OCI-LY7 (cell line): ENCODE measurements at regions not wholly inside any gene's neighbourhood (a gene's known extent, or its start where the extent isn't known, plus 50 kb on each side); places are given as distances from the start of the nearest gene placed in this dataset.

ENCODE experiments used
- BruUV-seq: library from RNA; stranded (reverse); fragments of 400-500 nt; replicated peaks from 2 replicates; lab custom pipeline; 2021; lab: Mats Ljungman, UMichigan
- CTCF ChIA-PET: fragments of 300-600 bp; sonication (Branson Sonifier 250); formaldehyde crosslinking; loops from one replicate; lab custom pipeline; 2022; ENCODE audit warnings: antibody characterized with exemption; ENCODE audit not compliant: unreplicated experiment; lab: Charles Lee
- POLR2A ChIA-PET: fragments of 300-600 bp; sonication (Branson Sonifier 250); formaldehyde crosslinking; loops from one replicate; lab custom pipeline; 2022; ENCODE audit warnings: antibody characterized with exemption; lab: Charles Lee
- DNase-seq: peaks from one replicate; pipeline ENCODE4 v3.0.0-alpha.2; 2015; ENCODE audit warnings: low spot score
- H2AFZ ChIP-seq: fragments of 200-600 bp; sonication (generic), shearing (Covaris generic); 2 replicates; pipeline ENCODE4 v1.6.1; 2014; ENCODE audit warnings: mild to moderate bottlenecking, antibody characterized with exemption, low read length, moderate library complexity
- H3K27ac ChIP-seq: fragments of 200-600 bp; sonication (generic); 2 replicates; pipeline ENCODE4 v1.5.1; 2014; ENCODE audit warnings: mixed run types, low read depth, mild to moderate bottlenecking, moderate library complexity, low read length, inconsistent platforms; ENCODE audit not compliant: poor library complexity, severe bottlenecking
- H3K36me3 ChIP-seq: fragments of 200-600 bp; sonication (generic); 2 replicates; pipeline ENCODE4 v1.6.1; 2014; ENCODE audit warnings: mild to moderate bottlenecking, antibody characterized with exemption, low read length, moderate library complexity, mixed read lengths; ENCODE audit not compliant: insufficient read depth
- H3K4me1 ChIP-seq: fragments of 200-600 bp; sonication (generic); 2 replicates; pipeline ENCODE4 v1.5.1; 2014; ENCODE audit warnings: mild to moderate bottlenecking, low read length; ENCODE audit not compliant: insufficient read depth, poor library complexity, severe bottlenecking
- H3K4me2 ChIP-seq: fragments of 200-600 bp; sonication (generic); 2 replicates; pipeline ENCODE4 v1.6.1; 2014; ENCODE audit warnings: mild to moderate bottlenecking, low read length
- H3K4me3 ChIP-seq: fragments of 200-600 bp; sonication (generic); 2 replicates; pipeline ENCODE4 v1.5.1; 2014; ENCODE audit warnings: mild to moderate bottlenecking, low read depth, low read length; ENCODE audit not compliant: poor library complexity, severe bottlenecking
- H3K79me2 ChIP-seq: fragments of 200-600 bp; sonication (generic); 2 replicates; pipeline ENCODE4 v1.6.1; 2016; ENCODE audit warnings: low read depth, mild to moderate bottlenecking, low read length, moderate library complexity, mixed read lengths; ENCODE audit not compliant: insufficient read depth
- H3K9me2 ChIP-seq: fragments of 200-600 bp; sonication (generic); 2 replicates; pipeline ENCODE4 v1.6.1; 2016; ENCODE audit warnings: mild to moderate bottlenecking, low read length, mixed read lengths; ENCODE audit not compliant: insufficient read depth
- H3K9me3 ChIP-seq: fragments of 200-600 bp; sonication (generic); 2 replicates; pipeline ENCODE4 v1.6.1; 2014; ENCODE audit warnings: mild to moderate bottlenecking, mixed run types, low read length, mixed read lengths
- H4K20me1 ChIP-seq: fragments of 200-600 bp; sonication (generic); 2 replicates; pipeline ENCODE4 v1.6.1; 2014; ENCODE audit warnings: mild to moderate bottlenecking, antibody characterized with exemption, low read length, moderate library complexity, mixed read lengths; ENCODE audit not compliant: insufficient read depth
- CTCF ChIP-seq: fragments of 200-600 bp; sonication (generic); conservative IDR thresholded peaks from 2 replicates; pipeline ENCODE4 v1.5.1; 2014; ENCODE audit warnings: mild to moderate bottlenecking, antibody characterized with exemption, low read length, moderate library complexity, mixed read lengths
- EZH2phosphoT487 ChIP-seq: fragments of 200-600 bp; sonication (generic); IDR thresholded peaks from 2 replicates; pipeline ENCODE4 v1.6.1; 2018; ENCODE audit warnings: low read depth, borderline replicate concordance, mild to moderate bottlenecking, mixed run types, antibody characterized with exemption, low read length, moderate library complexity, mixed read lengths
- intact Hi-C: fragments of 100-400 bp; cut with micrococcal nuclease; formaldehyde crosslinking; loops from one replicate; pipeline ENCODE4 v1.10.0; 2022; ENCODE audit not compliant: unreplicated experiment

- Histone ChIP-seq H3K27ac (no peak overlapping the region), H3K36me3 (no peaks in the 10 kb centered on the region), H4K20me1 (no peaks in the 10 kb centered on the region), H3K4me1 (no peaks in the 10 kb centered on the region), H3K9me2 (no peaks in the 10 kb centered on the region), H3K4me2 (no peak overlapping the region), H3K4me3 (no peak overlapping the region), H3K79me2 (no peaks in the 10 kb centered on the region), H3K9me3 (no peaks in the 10 kb centered on the region), H2AFZ (no peak overlapping the region)
- DNase-seq = no peak
- no TSS peak for BruUV-seq
- ChIA-PET CTCF (no interaction called here), POLR2A (interaction anchor here (0.5 kb wide), 3 partner anchors 134 to 432 kb away, joined by 3 to 4 read pairs (median 3); no protein-coding TSS in a partner anchor)
- TF ChIP-seq CTCF (no peak), EZH2phosphoT487 (no peak)
- intact Hi-C loops = no loop called here
Observed at GRCh38 chr3:193939527-193939926, 196.4 kb upstream of the HES1 start.

GRCh38 chr3:193940526-193940925, 195.4 kb upstream of the HES1 start:
- BruUV-seq = no TSS peak
- Histone ChIP-seq H3K9me2 (no peaks in the 10 kb centered on the region), H3K79me2 (no peaks in the 10 kb centered on the region), H3K27ac (no peak overlapping the region), H4K20me1 (no peaks in the 10 kb centered on the region), H3K36me3 (no peaks in the 10 kb centered on the region), H3K9me3 (no peaks in the 10 kb centered on the region), H2AFZ (no peak overlapping the region), H3K4me2 (no peak overlapping the region), H3K4me1 (no peaks in the 10 kb centered on the region), H3K4me3 (no peak overlapping the region)
- TF ChIP-seq EZH2phosphoT487 (no peak), CTCF (no peak)
- ChIA-PET CTCF (interaction anchor here (0.6 kb wide), 1 partner anchor 197 kb away, joined by 4 read pairs; no protein-coding TSS in a partner anchor), POLR2A (no interaction called here)
- intact Hi-C loops = no loop called here
- DNase-seq = no peak

GRCh38 chr3:193941486-193941885, 194.5 kb upstream of the HES1 start:
- H3K9me2 ChIP-seq = no peaks in the 10 kb centered on the region
- H3K9me3 ChIP-seq = no peaks in the 10 kb centered on the region
- intact Hi-C loops = no loop called here
- H3K36me3 ChIP-seq = no peaks in the 10 kb centered on the region
- POLR2A ChIA-PET = no interaction called here
- H3K27ac ChIP-seq = no peak overlapping the region
- H3K4me2 ChIP-seq = no peak overlapping the region
- H4K20me1 ChIP-seq = no peaks in the 10 kb centered on the region
- TF ChIP-seq EZH2phosphoT487 (no peak), CTCF (no peak)
- no peaks in the 10 kb centered on the region for H3K4me1 ChIP-seq
- BruUV-seq = no TSS peak
- H3K4me3 ChIP-seq = no peak overlapping the region
- no peak overlapping the region for H2AFZ ChIP-seq
- CTCF ChIA-PET = no interaction called here
- H3K79me2 ChIP-seq = no peaks in the 10 kb centered on the region
- DNase-seq = no peak
